Skeletal muscle satellite cell (primary cell): ENCODE measurements at regions not wholly inside any gene's neighbourhood (a gene's known extent, or its start where the extent isn't known, plus 50 kb on each side); places are given as distances from the start of the nearest gene placed in this dataset.

Experiments
- H3K27me3 ChIP-seq: 2 replicates; pipeline ENCODE4 v1.7.0; 2013; ENCODE audit warnings: low read length; ENCODE audit not compliant: control insufficient read depth, insufficient read depth
- H3K36me3 ChIP-seq: 2 replicates; pipeline ENCODE4 v1.7.0; 2013; ENCODE audit warnings: mild to moderate bottlenecking, control low read depth, low read length; ENCODE audit not compliant: insufficient read depth
- H3K4me1 ChIP-seq: 2 replicates; pipeline ENCODE4 v1.7.0; 2013; ENCODE audit warnings: low read length; ENCODE audit not compliant: control insufficient read depth, insufficient read depth
- H3K4me2 ChIP-seq: 2 replicates; pipeline ENCODE4 v1.7.0; 2013; ENCODE audit warnings: mild to moderate bottlenecking, low read length
- H3K4me3 ChIP-seq: 2 replicates; pipeline ENCODE4 v1.7.0; 2013; ENCODE audit warnings: low read length
- H3K9ac ChIP-seq: 2 replicates; pipeline ENCODE4 v1.7.0; 2013; ENCODE audit warnings: mild to moderate bottlenecking, low read depth, low read length, moderate library complexity
- H3K9me3 ChIP-seq: replicated peaks from 2 replicates; pipeline ENCODE4 v1.7.0; 2013; ENCODE audit warnings: mild to moderate bottlenecking, control low read depth, low read length

DNA sequence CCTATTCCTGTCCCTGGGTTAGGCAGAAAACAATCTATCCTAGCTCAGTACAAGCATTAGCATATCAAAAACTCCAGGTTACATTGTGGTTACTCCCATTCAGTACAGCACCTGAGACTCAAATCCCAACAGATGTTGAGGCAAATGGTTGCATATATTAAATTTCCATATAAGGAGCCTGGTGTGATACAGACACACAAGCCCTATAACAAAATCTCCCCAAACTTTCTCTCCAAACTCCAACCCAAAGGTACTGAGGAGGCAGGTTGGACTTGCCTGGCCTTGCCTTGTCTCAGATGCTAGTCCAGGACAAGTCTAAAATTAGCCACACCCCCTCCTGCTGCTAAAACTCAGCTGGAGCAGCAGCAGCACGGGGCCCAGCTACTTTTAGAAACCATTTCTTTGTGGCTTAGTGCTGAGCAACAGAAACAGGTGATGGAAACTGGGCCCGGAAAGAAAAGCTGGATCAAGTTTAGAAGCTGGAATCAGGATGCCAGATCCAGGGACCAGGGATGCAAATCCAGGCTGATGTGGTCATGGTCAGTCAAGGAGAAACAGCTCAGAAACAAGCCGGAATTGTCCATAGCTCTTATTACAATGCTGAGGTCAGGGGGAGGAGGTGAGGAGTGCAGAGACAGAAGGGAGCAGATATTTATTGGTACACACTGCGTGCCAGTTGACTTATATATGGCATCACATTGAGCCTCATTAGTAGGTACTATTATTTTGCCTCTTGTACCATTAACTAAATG lies 73.7 kb upstream of the AMOTL1 start:
- Histone ChIP-seq H3K9me3 (no peaks in the 10 kb centered on the region), H3K36me3 (no peaks in the 10 kb centered on the region), H3K9ac (no peak overlapping the region), H3K4me3 (no peak overlapping the region), H3K27me3 (peaks cover 39% of the 10 kb centered on the region), H3K4me1 (no peaks in the 10 kb centered on the region), H3K4me2 (no peak overlapping the region)

DNA sequence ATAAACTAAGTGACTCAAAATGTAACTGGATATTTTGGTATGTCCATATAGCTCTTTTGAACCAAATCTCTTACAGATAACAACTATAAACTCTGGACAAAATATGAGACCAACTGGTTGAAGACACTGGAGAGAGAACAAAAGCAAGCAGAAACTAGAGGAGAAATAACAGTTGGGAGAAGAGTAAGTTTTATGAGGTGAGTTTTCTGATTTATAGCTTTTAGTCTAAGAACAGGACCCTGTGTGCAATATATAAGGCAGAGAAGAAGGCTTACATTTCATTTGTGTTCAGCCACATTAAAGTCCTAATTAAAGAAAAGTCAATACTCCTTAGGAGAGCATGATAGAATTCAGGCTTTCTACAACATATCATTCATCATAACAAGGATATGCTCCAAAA lies 71.0 kb upstream of the AMOTL1 start:
- Histone ChIP-seq H3K9ac (no peak overlapping the region), H3K27me3 (peaks cover 31% of the 10 kb centered on the region), H3K4me2 (no peak overlapping the region), H3K4me3 (no peak overlapping the region), H3K9me3 (no peaks in the 10 kb centered on the region), H3K36me3 (no peaks in the 10 kb centered on the region), H3K4me1 (no peaks in the 10 kb centered on the region)

- H3K4me1 ChIP-seq: no peaks in the 10 kb centered on the region
- H3K9ac ChIP-seq: no peak overlapping the region
- no peak overlapping the region for H3K4me2 ChIP-seq
- H3K36me3 ChIP-seq: no peaks in the 10 kb centered on the region
- H3K27me3 ChIP-seq: peaks cover 31% of the 10 kb centered on the region
- H3K4me3 ChIP-seq: no peak overlapping the region
- no peaks in the 10 kb centered on the region for H3K9me3 ChIP-seq
Observed at GRCh38 chr11:94700622-94701021, 67.5 kb upstream of the AMOTL1 start.

GRCh38 chr11:94702481-94702880 lies 65.7 kb upstream of the AMOTL1 start:
- peaks cover 3% of the 10 kb centered on the region for H3K4me1 ChIP-seq
- H3K27me3 ChIP-seq: peaks cover 24% of the 10 kb centered on the region
- no peak overlapping the region for H3K9ac ChIP-seq
- H3K9me3 ChIP-seq: no peaks in the 10 kb centered on the region
- no peak overlapping the region for H3K4me2 ChIP-seq
- H3K4me3 ChIP-seq: no peak overlapping the region
- H3K36me3 ChIP-seq: no peaks in the 10 kb centered on the region

DNA sequence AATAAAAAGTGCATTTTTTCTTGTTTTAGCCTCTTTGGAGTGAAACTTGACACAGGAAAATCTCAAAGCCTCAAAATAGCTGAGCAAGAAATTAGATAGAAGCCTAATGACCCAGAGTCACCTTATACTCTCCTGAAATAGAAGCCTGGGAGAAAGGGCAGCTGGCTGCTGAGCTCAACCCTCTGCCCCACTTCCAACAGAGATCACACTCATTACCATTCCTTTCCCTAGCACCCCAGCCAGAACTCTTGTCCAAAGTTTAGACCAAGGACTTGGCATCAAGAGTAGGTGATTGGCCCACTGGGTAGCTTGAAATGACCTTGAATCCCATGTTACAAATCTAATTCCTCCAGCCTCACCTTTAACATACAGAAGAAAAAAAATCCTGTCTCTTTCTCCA lies 62.7 kb upstream of the AMOTL1 start:
- no peak overlapping the region for H3K4me2 ChIP-seq
- peaks cover 21% of the 10 kb centered on the region for H3K27me3 ChIP-seq
- H3K9me3 ChIP-seq: no peaks in the 10 kb centered on the region
- H3K36me3 ChIP-seq: no peaks in the 10 kb centered on the region
- H3K4me3 ChIP-seq: no peak overlapping the region
- no peak overlapping the region for H3K9ac ChIP-seq
- peaks cover 3% of the 10 kb centered on the region for H3K4me1 ChIP-seq

DNA sequence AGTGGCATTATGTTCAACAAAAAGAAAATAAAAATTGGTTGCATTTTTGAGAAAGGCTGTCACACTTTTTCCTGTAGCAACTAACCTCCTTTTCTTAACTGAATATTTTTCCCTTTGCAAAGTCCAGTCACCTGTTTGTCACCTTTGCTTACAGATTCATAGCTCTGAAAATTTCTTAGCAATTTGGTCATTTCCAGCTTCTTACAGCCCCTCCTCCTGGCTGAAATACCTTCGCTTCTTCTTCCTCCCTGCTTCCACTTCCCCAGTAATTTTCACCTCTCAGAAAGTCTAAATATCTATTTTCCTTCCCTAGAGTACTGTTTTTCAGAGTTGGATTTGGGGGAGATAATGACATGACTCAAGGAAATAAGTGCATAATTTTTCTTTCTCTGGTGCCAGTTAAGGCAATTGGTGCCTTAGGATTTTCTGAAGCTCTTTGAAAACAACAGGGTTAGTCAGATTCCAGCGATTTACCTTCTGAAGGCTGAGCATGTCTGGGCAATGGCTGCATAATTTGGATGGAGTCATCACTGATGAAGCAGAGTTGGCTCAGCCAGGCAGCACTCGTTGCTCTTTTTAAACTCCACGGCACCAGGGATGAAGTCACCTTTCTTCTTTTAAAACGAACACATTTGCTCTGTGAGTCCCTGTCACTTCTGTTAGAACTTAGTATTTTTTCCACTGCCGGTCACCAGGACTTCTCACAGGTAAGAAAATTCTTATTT lies 62.1 kb upstream of the AMOTL1 start:
- Histone ChIP-seq H3K27me3 (peaks cover 20% of the 10 kb centered on the region), H3K4me3 (no peak overlapping the region), H3K36me3 (no peaks in the 10 kb centered on the region), H3K9me3 (no peaks in the 10 kb centered on the region), H3K9ac (no peak overlapping the region), H3K4me2 (peak overlapping the region; percentile 2), H3K4me1 (peaks cover 3% of the 10 kb centered on the region)

GRCh38 chr11:94708176-94708575 lies 60.0 kb upstream of the AMOTL1 start:
- peaks cover 3% of the 10 kb centered on the region for H3K4me1 ChIP-seq
- H3K27me3 ChIP-seq: peaks cover 24% of the 10 kb centered on the region
- no peak overlapping the region for H3K9ac ChIP-seq
- H3K4me3 ChIP-seq: no peak overlapping the region
- no peaks in the 10 kb centered on the region for H3K9me3 ChIP-seq
- no peaks in the 10 kb centered on the region for H3K36me3 ChIP-seq
- no peak overlapping the region for H3K4me2 ChIP-seq

DNA sequence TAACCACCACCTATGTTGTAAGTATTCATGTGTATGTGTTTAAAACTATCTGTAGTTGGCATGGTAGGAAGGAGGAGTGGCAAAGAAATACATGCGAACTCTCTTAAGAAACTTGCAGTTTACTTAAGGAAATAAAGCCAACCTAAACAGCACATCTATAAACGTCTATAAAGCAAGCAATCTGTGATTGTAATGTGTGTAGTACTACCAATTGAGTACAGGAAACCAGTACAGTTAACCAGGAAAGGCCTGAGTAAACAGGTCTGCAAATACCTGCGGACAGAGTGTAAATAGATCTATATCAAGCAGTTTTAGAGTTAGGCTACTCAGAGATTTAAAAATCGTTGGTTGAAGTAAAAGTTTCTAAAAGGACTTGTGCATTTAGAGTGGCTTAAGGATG lies 59.5 kb upstream of the AMOTL1 start:
- no peak overlapping the region for H3K4me3 ChIP-seq
- peaks cover 3% of the 10 kb centered on the region for H3K4me1 ChIP-seq
- H3K9ac ChIP-seq: no peak overlapping the region
- no peaks in the 10 kb centered on the region for H3K9me3 ChIP-seq
- H3K4me2 ChIP-seq: no peak overlapping the region
- peaks cover 24% of the 10 kb centered on the region for H3K27me3 ChIP-seq
- no peaks in the 10 kb centered on the region for H3K36me3 ChIP-seq

- Histone ChIP-seq H3K4me3 (no peak overlapping the region), H3K9me3 (no peaks in the 10 kb centered on the region), H3K4me1 (no peaks in the 10 kb centered on the region), H3K9ac (no peak overlapping the region), H3K27me3 (peaks cover 7% of the 10 kb centered on the region), H3K4me2 (no peak overlapping the region), H3K36me3 (no peaks in the 10 kb centered on the region)
Observed at GRCh38 chr11:94715225-94715624, 52.9 kb upstream of the AMOTL1 start.

- Histone ChIP-seq H3K4me2 (no peak overlapping the region), H3K36me3 (no peaks in the 10 kb centered on the region), H3K9me3 (no peaks in the 10 kb centered on the region), H3K4me1 (no peaks in the 10 kb centered on the region), H3K27me3 (peaks cover 22% of the 10 kb centered on the region), H3K9ac (no peak overlapping the region), H3K4me3 (no peak overlapping the region)
Observed at GRCh38 chr11:94717667-94718066, 50.5 kb upstream of the AMOTL1 start.
